ENCODE measurements at regions not wholly inside any gene's neighbourhood (a gene's known extent, or its start where the extent isn't known, plus 50 kb on each side); places are given as distances from the start of the nearest gene placed in this dataset.

- no peak for DNase-seq
These were observed 455.6 kb downstream of the BRD1 start for GRCh38 chr22:49372111-49372529.

DNA sequence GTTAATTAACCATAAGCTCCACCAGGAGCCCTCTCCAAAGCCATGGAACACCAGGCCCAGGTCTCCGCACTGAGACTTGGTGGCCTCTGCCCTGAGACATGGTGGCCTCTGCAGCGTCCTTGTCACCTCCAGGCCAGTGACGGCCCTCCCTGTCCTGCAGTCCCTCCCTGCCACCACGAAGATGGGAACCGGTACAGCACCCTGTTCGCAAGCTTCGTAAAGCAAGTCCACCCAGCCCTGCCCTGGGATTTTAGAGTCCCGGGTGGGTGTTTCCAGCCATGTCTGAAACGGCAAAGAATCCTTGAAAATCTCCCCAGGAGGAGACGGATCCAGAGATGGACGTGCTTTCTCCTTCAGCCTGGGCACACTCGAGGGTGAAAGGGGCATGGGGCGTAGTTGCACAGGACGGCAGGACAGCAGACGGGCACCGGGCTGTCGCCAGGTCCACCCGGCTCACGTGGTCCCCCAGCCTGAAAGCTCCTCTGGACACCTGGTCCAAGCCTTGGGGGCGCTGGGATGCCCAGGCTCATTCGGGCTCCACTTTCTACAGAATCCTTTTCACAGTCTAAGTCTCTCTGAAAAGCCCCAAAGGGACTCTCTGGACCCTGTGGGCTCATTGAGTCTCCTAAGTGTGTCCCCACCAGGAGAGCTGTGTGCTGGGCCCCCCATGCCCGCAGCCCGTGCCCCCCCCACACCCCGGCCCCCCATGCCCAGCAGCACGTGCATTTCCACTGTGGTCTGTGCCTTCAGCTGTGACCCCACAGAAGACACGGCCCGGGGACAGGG, 456.2 kb downstream of the BRD1 start:
- no peak for DNase-seq

GRCh38 chr22:49370627-49371301, 456.9 kb downstream of the BRD1 start:
- DNase-seq: no peak

DNA sequence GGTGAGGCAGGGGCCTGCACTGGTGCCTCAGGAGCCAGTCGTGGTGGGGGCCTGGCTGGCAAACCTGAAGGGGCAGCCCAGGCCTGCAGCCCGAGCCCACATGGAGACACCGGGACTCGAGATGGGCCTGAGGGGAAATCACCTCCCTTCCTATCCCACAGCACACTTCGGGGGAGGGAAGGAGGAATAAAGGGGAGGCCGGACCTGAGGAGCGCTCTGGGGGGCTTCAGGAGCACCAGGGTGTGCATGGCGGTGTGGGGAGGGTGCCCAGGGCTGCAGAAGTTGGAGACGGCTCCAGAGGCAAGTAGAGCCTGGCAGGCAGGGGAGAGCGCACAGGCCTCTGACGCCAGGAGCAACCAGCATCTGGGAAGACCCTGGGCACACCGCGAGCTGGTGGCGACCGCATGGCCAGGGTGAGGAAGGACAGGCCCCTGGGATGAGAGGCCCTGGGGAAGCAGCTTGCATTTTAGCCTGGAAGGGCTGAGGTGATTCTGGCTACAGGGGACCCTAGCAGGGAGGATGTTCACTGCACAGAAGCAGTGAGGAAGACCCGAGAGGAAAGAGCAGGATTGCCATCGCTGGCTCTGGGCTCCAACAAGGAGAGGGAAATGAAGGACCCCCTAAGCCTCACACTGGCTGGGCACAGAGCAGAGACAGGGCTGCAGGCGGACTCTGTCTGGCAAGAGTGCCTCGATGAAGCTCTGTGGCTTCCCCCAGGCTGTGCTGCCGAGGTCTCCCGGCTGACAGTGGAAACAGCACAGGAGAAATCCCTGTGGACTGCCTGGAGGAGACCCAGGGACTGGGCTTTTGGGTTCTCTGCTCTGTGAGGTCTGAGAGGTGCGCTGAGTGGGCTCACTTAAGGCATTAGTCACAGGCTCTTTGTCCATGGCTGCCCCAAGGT, 457.7 kb downstream of the BRD1 start:
- DNase-seq: no peak

DNA sequence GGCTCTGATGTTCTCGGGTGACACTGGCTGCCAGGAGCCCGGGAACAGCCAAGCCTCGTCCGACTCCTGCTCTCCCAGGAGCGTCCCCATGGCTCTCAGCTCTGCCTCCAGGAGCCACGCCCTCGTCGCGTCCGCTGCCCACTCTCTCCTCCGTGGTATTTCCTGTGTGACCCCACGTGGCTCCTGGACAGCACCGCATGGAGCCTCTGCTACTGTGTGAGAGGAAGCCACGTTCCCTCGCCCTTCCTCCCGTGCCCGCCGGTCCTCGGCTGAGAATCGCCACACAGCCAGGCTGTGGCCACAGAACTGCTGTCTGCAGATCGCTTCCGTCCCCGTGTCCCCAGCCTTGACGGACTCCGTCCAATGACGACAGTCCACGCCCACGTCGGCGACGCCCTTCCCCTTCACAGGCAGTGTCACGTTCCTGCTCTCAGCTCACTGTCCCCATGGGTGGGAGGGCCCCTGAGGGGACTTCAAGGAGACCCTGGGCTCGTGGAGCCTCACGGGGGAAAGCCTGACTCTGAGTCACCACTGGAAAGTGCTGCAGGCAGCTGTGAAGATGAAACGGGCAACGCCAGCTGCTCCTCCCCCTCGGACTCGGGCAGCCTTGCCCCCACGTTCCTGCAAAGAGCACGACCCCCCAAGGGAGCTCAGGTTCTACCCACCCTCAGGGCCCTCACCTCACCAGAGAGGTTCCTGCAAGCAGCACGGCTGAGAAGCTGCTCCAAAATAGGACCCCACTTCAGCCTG, 458.5 kb downstream of the BRD1 start:
- no peak for DNase-seq

GRCh38 chr22:49368221-49368975, 459.3 kb downstream of the BRD1 start:
- no peak for DNase-seq

GRCh38 chr22:49367041-49367697, 460.5 kb downstream of the BRD1 start:
- no peak for DNase-seq

GRCh38 chr22:49366437-49366836, 461.2 kb downstream of the BRD1 start:
- no peak for DNase-seq

DNA sequence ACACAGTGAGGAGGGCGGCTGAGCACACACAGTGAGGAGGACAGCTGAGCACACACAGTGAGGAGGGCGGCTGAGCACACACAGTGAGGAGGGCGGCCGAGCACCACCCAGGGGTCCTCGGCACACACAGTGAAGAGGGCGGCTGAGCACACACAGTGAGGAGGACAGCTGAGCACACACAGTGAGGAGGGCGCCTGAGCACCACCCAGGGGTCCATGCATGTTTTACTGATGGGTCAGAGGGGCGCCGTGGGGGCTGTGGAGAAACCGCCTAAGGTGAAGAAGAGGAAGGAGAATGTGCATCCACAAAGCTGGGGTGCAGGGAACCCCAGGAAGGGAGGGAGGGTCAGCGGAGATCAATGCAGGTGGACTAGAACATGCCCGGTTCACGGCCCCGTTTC, 461.8 kb downstream of the BRD1 start:
- DNase-seq: no peak

GRCh38 chr22:49365191-49365837, 462.4 kb downstream of the BRD1 start:
- DNase-seq: no peak

- no peak for DNase-seq
These were observed 463.3 kb downstream of the BRD1 start for GRCh38 chr22:49364398-49364797.

GRCh38 chr22:49363526-49364230, 464.0 kb downstream of the BRD1 start:
- no peak for DNase-seq

DNA sequence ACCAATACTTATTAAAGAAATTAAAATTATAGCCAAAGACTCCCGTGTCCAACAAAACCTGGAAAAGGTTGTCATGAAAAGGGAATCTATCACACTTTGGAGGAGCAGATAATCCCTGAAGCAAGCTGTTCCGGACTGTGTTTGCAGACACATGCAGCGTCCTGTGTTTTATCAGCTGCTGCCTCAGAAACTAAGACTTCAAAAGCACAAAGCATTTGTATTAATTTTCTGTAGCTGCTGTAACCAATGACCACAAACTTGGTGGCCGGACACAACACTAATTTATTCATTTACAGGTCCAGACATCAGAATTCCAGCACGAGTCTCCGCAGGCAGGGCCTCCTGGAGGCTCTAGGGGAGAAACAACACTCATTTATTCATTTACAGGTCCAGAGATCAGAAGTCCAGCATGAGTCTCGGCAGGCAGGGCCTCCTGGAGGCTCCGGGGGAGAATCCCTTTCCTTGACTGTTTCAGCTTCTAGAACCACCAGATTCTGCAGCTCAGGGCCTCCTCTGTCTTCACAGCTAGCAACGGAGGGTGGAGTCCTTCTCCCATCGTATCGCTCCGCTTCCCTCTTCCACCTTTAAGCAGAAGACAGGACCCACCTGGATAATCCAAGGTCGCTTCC, 465.3 kb downstream of the BRD1 start:
- DNase-seq: no peak

DNA sequence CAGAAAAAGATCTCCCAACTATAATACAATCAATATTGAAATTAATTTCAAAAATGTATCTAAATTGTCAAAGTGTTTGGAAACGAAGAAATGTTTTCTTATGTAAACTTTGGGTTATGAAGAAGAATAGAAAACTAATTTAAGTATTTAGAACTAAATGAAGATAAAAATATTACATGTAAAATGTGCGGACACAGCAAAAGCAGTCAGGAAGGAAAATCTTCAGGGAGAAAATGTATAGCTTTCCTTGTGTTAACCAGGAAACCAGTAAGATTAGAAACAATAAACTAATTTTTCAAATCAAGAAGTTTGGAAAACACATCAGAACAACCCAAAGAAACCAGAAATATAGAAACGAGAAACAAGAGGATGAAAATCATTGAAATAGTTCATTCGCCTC, 466.5 kb downstream of the BRD1 start:
- DNase-seq: no peak

GRCh38 chr22:49360746-49361145, 466.9 kb downstream of the BRD1 start:
- DNase-seq: no peak

GRCh38 chr22:49359076-49359475, 468.6 kb downstream of the BRD1 start:
- DNase-seq: no peak

GRCh38 chr22:49357661-49358440, 469.8 kb downstream of the BRD1 start:
- DNase-seq: no peak

DNA sequence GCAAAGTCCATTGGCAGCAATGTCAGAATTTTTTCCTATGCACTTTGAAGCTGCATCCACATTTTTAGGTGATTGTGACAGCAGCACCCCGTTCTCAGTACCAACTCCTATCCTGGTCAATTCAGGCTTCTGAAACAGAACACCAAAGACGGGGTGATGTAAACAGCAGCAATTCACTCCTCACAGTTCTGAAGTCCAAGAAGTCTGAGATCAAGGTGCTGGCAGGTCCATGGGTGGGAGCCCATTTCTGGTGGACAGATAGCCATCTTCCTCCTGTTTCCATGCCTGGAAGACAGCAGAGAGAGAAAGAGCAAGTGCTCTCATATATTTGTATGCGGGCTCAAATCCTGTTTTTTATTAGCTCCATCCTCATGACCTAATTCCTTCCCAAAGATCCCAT, 471.2 kb downstream of the BRD1 start:
- DNase-seq: no peak
